Smooth muscle cell (in vitro differentiated cells): ENCODE measurements at regions not wholly inside any gene's neighbourhood (a gene's known extent, or its start where the extent isn't known, plus 50 kb on each side); places are given as distances from the start of the nearest gene placed in this dataset.

ENCODE experiments used
- DNase-seq: peaks from one replicate; lab custom pipeline; 2025; ENCODE audit not compliant: unreplicated experiment; lab: John Stamatoyannopoulos, UW
- H2AFZ ChIP-seq: fragments of 200-600 bp; sonication (generic); 2 replicates; pipeline ENCODE4 v1.6.0; 2016; ENCODE audit warnings: antibody characterized with exemption, low read depth, mild to moderate bottlenecking
- H3F3A ChIP-seq: fragments of 200-600 bp; sonication (generic); 2 replicates; pipeline ENCODE4 v1.6.0; 2017; ENCODE audit warnings: antibody characterized with exemption, low read depth
- H3K27ac ChIP-seq: fragments of 200-600 bp; sonication (generic); 2 replicates; pipeline ENCODE4 v1.5.1; 2016; ENCODE audit warnings: low read depth, mild to moderate bottlenecking
- H3K27me3 ChIP-seq: fragments of 200-600 bp; sonication (generic); 2 replicates; pipeline ENCODE4 v1.6.1; 2016; ENCODE audit warnings: low read depth, mild to moderate bottlenecking
- H3K36me3 ChIP-seq: fragments of 200-600 bp; sonication (generic); 2 replicates; pipeline ENCODE4 v1.5.1; 2016; ENCODE audit warnings: low read depth
- H3K4me1 ChIP-seq: fragments of 200-600 bp; sonication (generic); 2 replicates; pipeline ENCODE4 v1.5.1; 2016; ENCODE audit warnings: low read depth
- H3K4me2 ChIP-seq: fragments of 200-600 bp; sonication (generic); 2 replicates; pipeline ENCODE4 v1.6.0; 2016; ENCODE audit warnings: mild to moderate bottlenecking
- H3K4me3 ChIP-seq: fragments of 200-600 bp; sonication (generic); 2 replicates; pipeline ENCODE4 v1.5.1; 2016; ENCODE audit warnings: mild to moderate bottlenecking
- H3K79me2 ChIP-seq: fragments of 200-600 bp; sonication (generic); 2 replicates; pipeline ENCODE4 v1.6.0; 2016; ENCODE audit warnings: low read depth, mild to moderate bottlenecking
- H3K9ac ChIP-seq: fragments of 200-600 bp; sonication (generic); 2 replicates; pipeline ENCODE4 v1.6.0; 2016; ENCODE audit warnings: low read depth
- H3K9me3 ChIP-seq: fragments of 200-600 bp; sonication (generic); replicated peaks from 2 replicates; pipeline ENCODE4 v1.5.1; 2016; ENCODE audit warnings: low read depth
- H4K20me1 ChIP-seq: fragments of 200-600 bp; sonication (generic); 2 replicates; pipeline ENCODE4 v1.6.0; 2016; ENCODE audit warnings: low read depth
- whole genome bisulfite sequencing: methylation state at CpG from one replicate; pipeline ENCODE4 v1.1.7; 2016; ENCODE audit warnings: low lambda C conversion rate; 5-methylcytosine and 5-hydroxymethylcytosine counted together
- TF ChIP-seq, protein P1 (sequence below): fragments of 200-600 bp; sonication (generic); IDR thresholded peaks from 2 replicates; pipeline ENCODE4 v1.5.1; 2017; ENCODE audit warnings: borderline replicate concordance, mild to moderate bottlenecking, antibody characterized with exemption; ENCODE audit not compliant: insufficient read depth, poor library complexity, severe bottlenecking

DNA sequence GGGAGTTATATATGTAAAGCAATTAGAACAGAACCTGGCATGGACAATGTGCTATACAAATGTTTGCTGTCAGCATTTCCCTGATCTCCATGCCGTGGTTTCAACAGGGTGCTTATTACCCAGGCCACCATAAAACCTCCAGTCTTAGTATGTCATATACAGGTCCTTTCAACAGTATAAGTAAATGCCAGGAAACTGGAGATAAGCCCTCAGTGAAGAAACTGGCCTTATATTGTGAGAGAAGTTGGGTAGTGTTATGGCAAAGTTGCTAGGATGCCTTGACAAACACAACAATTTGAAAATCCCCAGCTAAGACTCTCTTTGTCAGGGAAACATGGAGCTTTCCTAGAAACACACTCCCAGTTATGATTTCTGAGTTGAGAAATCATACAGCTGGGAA, 850.2 kb upstream of the ADAMTS5 start:
- H3K36me3 ChIP-seq = no peaks in the 10 kb centered on the region
- no peaks in the 10 kb centered on the region for H3K79me2 ChIP-seq
- no peaks in the 10 kb centered on the region for H3K9me3 ChIP-seq
- H3F3A ChIP-seq = peaks cover 10% of the 10 kb centered on the region
- H3K4me3 ChIP-seq = no peak overlapping the region
- H3K9ac ChIP-seq = peak overlapping the region; percentile 68
- WGBS = 17% methylated on average over 1 of the region's 1 CpG
- DNase-seq = no peak
- H3K4me1 ChIP-seq = no peaks in the 10 kb centered on the region
- H4K20me1 ChIP-seq = no peaks in the 10 kb centered on the region
- H3K27me3 ChIP-seq = no peaks in the 10 kb centered on the region
- TF ChIP-seq, protein P1, sequence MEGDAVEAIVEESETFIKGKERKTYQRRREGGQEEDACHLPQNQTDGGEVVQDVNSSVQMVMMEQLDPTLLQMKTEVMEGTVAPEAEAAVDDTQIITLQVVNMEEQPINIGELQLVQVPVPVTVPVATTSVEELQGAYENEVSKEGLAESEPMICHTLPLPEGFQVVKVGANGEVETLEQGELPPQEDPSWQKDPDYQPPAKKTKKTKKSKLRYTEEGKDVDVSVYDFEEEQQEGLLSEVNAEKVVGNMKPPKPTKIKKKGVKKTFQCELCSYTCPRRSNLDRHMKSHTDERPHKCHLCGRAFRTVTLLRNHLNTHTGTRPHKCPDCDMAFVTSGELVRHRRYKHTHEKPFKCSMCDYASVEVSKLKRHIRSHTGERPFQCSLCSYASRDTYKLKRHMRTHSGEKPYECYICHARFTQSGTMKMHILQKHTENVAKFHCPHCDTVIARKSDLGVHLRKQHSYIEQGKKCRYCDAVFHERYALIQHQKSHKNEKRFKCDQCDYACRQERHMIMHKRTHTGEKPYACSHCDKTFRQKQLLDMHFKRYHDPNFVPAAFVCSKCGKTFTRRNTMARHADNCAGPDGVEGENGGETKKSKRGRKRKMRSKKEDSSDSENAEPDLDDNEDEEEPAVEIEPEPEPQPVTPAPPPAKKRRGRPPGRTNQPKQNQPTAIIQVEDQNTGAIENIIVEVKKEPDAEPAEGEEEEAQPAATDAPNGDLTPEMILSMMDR = no peak
- H3K4me2 ChIP-seq = peak overlapping the region; percentile 35
- peak overlapping the region; percentile 90 for H2AFZ ChIP-seq
- H3K27ac ChIP-seq = peak overlapping the region; percentile 88

DNA sequence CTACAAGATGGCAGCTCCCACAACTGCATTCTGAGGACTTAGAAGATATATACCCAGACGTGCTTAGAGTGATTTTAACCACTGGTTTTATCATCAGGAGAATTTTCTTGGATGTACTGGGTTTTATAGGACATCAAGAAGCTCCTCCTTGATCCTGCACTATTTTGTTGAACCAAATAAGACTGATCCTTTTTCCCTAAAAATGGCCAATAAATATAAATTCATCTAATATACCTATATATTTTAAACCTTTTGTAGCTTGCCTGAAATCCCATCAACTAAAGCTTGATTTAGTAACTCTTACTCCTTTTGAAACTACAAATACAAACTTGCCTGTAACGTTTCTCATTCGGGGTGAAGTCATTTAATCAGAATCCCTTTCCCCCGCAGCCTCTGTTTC, 849.4 kb upstream of the ADAMTS5 start:
- 66% methylated on average over 4 of the region's 4 CpGs for WGBS
- Histone ChIP-seq H3F3A (peaks cover 10% of the 10 kb centered on the region), H2AFZ (peak overlapping the region; percentile 90), H4K20me1 (no peaks in the 10 kb centered on the region), H3K9ac (peak overlapping the region; percentile 58), H3K4me2 (peak overlapping the region; percentile 35), H3K27ac (peak overlapping the region; percentile 88), H3K4me1 (no peaks in the 10 kb centered on the region), H3K79me2 (no peaks in the 10 kb centered on the region), H3K36me3 (no peaks in the 10 kb centered on the region), H3K9me3 (no peaks in the 10 kb centered on the region), H3K4me3 (no peak overlapping the region), H3K27me3 (no peaks in the 10 kb centered on the region)
- DNase-seq = no peak
- TF ChIP-seq, protein P1 = no peak

DNA sequence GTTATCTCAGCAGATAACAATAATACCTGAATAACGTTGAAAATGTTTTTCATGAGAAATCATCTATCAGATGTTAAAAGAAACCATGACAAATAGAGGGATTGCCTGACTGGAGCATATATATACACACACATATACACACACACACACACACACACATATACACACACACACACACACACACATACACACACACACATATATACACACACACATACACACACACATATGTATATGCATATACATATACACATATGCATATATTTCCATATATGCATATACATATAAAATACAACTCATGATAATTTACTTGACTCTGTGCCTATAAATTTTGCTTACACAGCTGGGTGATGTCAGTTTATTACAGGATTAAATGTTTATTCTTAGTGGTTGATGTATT, 847.3 kb upstream of the ADAMTS5 start:
- WGBS = 47% methylated on average over 1 of the region's 1 CpG
- no peak for DNase-seq
- H3K4me2 ChIP-seq = peak overlapping the region; percentile 67

DNA sequence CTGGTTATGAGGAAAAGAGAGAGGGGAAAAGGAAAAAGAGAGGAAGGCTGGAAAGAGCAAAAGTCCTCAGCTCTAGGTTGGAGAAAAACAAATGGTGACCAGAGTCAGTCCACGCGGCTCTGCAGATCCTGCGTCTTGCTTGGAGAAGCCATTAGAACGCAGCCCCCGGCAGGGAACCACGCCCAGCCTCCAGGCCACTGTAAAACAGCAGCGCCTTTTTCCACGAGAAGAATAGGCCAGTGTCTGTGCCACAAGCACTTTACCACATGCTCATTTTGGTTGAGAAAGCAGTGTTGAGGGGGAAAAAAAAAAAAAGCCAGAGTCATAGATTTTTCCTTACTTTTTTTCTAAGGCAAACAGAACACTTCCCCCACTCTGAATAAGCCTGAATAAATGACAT, 846.9 kb upstream of the ADAMTS5 start:
- Histone ChIP-seq H2AFZ (peak overlapping the region; percentile 74), H3F3A (peaks cover 10% of the 10 kb centered on the region), H3K9ac (no peak overlapping the region), H3K9me3 (no peaks in the 10 kb centered on the region), H3K4me2 (peak overlapping the region; percentile 67), H3K27me3 (no peaks in the 10 kb centered on the region), H3K27ac (peak overlapping the region; percentile 17), H4K20me1 (no peaks in the 10 kb centered on the region), H3K4me1 (no peaks in the 10 kb centered on the region), H3K79me2 (no peaks in the 10 kb centered on the region), H3K36me3 (no peaks in the 10 kb centered on the region), H3K4me3 (no peak overlapping the region)
- DNase-seq = no peak
- TF ChIP-seq, protein P1 = no peak
- whole genome bisulfite sequencing = 31% methylated on average over 8 of the region's 8 CpGs

More for the DNA sequence above, 847.3 kb upstream of the ADAMTS5 start:
- Histone ChIP-seq H3K27ac (peak overlapping the region; percentile 17), H3F3A (peaks cover 10% of the 10 kb centered on the region), H3K27me3 (no peaks in the 10 kb centered on the region), H3K9me3 (no peaks in the 10 kb centered on the region), H2AFZ (no peak overlapping the region), H3K4me3 (no peak overlapping the region), H3K36me3 (no peaks in the 10 kb centered on the region), H3K9ac (no peak overlapping the region), H3K79me2 (no peaks in the 10 kb centered on the region), H4K20me1 (no peaks in the 10 kb centered on the region), H3K4me1 (no peaks in the 10 kb centered on the region)
- TF ChIP-seq, protein P1 = no peak
